ENCODE measurements at regions not wholly inside any gene's neighbourhood (a gene's known extent, or its start where the extent isn't known, plus 50 kb on each side); places are given as distances from the start of the nearest gene placed in this dataset.
"Not testable (repeated sequence)": the region's sequence is repeated elsewhere in the genome, so short reads cannot be mapped to it uniquely, and the experiment has no call there.

DNA sequence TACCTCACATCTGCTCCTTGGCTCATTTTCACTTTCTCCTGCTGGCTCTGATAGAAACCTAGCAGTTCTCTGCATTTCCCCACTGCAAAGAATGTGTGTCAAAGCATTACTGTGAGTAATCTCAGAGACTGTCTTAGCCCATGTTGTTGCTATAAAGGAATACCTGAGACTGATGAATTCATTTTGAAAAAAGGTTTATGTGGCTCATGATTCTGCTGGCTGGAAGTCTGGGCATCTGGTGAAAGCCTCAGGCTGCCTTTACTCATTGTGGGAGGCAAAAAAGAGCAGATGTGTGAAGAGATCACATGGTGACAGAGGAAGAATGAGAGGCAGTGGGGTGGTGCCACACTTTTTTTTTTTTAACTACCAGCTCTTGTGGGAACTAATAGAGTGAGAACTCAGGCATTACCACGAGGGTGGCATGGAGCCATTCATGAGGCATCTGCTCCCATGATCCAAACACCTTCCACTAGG lies 191.6 kb upstream of the CTNND2 start:
- Mint-ChIP-seq H3K4me1 (ENCODE audit: low read depth, unreplicated experiment) (peaks cover 3% of the 10 kb centered on the region), H3K4me3 (ENCODE audit: unreplicated experiment) (no peak overlapping the region), H3K9me3 (ENCODE audit: unreplicated experiment) (peaks cover 3% of the 10 kb centered on the region), H3K27me3 (ENCODE audit: unreplicated experiment) (peaks cover 2% of the 10 kb centered on the region), H3K27ac (ENCODE audit: unreplicated experiment) (no peak overlapping the region), H3K36me3 (ENCODE audit: unreplicated experiment) (no peaks in the 10 kb centered on the region)
- no peak for DNase-seq
- TF ChIP-seq, protein P1, sequence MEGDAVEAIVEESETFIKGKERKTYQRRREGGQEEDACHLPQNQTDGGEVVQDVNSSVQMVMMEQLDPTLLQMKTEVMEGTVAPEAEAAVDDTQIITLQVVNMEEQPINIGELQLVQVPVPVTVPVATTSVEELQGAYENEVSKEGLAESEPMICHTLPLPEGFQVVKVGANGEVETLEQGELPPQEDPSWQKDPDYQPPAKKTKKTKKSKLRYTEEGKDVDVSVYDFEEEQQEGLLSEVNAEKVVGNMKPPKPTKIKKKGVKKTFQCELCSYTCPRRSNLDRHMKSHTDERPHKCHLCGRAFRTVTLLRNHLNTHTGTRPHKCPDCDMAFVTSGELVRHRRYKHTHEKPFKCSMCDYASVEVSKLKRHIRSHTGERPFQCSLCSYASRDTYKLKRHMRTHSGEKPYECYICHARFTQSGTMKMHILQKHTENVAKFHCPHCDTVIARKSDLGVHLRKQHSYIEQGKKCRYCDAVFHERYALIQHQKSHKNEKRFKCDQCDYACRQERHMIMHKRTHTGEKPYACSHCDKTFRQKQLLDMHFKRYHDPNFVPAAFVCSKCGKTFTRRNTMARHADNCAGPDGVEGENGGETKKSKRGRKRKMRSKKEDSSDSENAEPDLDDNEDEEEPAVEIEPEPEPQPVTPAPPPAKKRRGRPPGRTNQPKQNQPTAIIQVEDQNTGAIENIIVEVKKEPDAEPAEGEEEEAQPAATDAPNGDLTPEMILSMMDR (IDR thresholded peaks at IDR 0.05; ENCODE audit: partially characterized antibody, unreplicated experiment) = no peak

DNA sequence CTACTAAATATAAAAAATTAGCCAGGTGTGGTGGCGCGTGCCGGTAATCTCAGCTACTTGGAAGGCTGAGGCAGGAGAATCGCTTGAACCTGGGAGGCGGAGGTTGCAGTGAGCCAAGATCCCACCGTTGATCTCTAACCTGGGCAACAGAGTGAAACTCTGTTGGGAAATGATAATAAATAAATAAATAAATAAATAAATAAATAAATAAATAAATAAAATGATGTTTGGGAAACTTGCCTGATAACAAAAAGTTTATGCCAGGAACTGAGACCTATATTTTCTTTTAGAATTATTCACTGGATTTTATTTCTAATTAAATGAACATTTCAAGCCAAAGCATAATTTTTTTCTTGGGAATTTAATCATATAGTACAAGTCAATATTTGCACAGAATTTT lies 189.3 kb upstream of the CTNND2 start:
- H3K27me3 Mint-ChIP-seq (ENCODE audit: unreplicated experiment) = no peaks in the 10 kb centered on the region
- no peak for DNase-seq
- no peaks in the 10 kb centered on the region for H3K36me3 Mint-ChIP-seq (ENCODE audit: unreplicated experiment)
- peaks cover 3% of the 10 kb centered on the region for H3K9me3 Mint-ChIP-seq (ENCODE audit: unreplicated experiment)
- H3K27ac Mint-ChIP-seq (ENCODE audit: unreplicated experiment) = no peak overlapping the region
- H3K4me3 Mint-ChIP-seq (ENCODE audit: unreplicated experiment) = no peak overlapping the region
- H3K4me1 Mint-ChIP-seq (ENCODE audit: low read depth, unreplicated experiment) = peaks cover 3% of the 10 kb centered on the region
- TF ChIP-seq, protein P1 (IDR thresholded peaks at IDR 0.05; ENCODE audit: partially characterized antibody, unreplicated experiment) = no peak

DNA sequence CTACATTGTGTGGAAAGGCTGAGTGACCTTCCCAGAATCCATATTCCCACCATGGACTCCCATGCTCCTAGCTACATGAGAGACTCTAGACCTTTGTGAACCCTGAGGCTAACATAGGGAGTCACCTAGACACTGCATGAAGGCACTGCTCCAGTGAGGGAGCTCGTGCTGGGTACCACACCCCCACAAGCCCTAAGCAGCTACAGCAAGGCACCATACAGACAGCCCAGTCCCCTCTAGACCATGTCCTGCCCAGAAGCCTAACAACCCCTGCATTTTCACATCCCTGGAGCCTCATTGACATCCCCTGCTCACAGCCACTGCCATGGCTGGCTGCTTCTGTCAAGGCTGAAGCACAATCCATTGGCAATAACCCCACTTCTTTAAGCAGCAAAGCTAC lies 176.5 kb upstream of the CTNND2 start:
- H3K9me3 Mint-ChIP-seq (ENCODE audit: unreplicated experiment) = peaks cover 3% of the 10 kb centered on the region
- peaks cover 2% of the 10 kb centered on the region for H3K27me3 Mint-ChIP-seq (ENCODE audit: unreplicated experiment)
- no peak for DNase-seq
- no peak overlapping the region for H3K4me3 Mint-ChIP-seq (ENCODE audit: unreplicated experiment)
- TF ChIP-seq, protein P1 (IDR thresholded peaks at IDR 0.05; ENCODE audit: partially characterized antibody, unreplicated experiment) = no peak
- H3K36me3 Mint-ChIP-seq (ENCODE audit: unreplicated experiment) = peaks cover 5% of the 10 kb centered on the region
- no peaks in the 10 kb centered on the region for H3K4me1 Mint-ChIP-seq (ENCODE audit: low read depth, unreplicated experiment)
- no peak overlapping the region for H3K27ac Mint-ChIP-seq (ENCODE audit: unreplicated experiment)

DNA sequence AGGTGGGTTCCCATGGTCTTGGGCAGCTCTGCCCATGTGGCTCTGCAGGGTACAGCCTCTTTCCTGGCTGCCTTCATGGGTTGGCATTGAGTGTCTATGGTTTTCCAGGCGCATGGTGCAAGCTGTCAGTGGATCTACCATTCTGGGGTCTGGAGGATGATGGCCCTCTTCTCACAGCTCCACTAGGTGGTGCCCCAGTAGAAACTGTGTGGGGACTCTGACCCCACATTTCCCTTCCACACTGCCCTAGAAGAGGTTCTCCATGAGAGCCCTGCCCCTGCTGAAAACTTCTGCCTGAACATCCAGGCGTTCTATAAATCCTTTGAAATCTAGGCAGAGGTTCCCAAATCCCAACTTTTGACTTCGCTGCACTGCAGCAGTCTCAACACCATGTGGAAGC lies 174.0 kb upstream of the CTNND2 start:
- not testable (repeated sequence) for H3K27me3 Mint-ChIP-seq (ENCODE audit: unreplicated experiment); H3K27ac Mint-ChIP-seq (ENCODE audit: unreplicated experiment); H3K36me3 Mint-ChIP-seq (ENCODE audit: unreplicated experiment); DNase-seq; H3K4me1 Mint-ChIP-seq (ENCODE audit: low read depth, unreplicated experiment); H3K4me3 Mint-ChIP-seq (ENCODE audit: unreplicated experiment); H3K9me3 Mint-ChIP-seq (ENCODE audit: unreplicated experiment)

DNA sequence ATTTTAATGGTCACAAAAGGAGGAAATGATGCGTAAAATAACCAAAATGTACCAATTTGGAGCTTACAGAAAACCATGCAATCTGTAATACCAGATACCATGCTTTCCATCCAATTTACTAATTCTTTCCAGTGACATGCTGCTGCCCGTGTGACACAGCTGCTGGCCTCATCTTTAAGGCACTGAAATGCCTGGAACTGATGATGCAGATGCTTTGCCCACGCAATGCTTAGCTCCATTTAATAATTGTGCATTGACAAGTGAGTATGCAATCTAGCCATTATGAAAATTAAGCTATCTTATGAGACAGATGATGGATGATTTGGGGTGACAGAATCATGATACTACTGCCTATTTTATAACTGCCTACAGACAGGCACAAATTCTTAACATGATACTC lies 169.2 kb upstream of the CTNND2 start:
- Mint-ChIP-seq H3K4me3 (ENCODE audit: unreplicated experiment) (no peak overlapping the region), H3K9me3 (ENCODE audit: unreplicated experiment) (no peaks in the 10 kb centered on the region), H3K27ac (ENCODE audit: unreplicated experiment) (no peak overlapping the region), H3K36me3 (ENCODE audit: unreplicated experiment) (no peaks in the 10 kb centered on the region), H3K4me1 (ENCODE audit: low read depth, unreplicated experiment) (no peaks in the 10 kb centered on the region), H3K27me3 (ENCODE audit: unreplicated experiment) (no peaks in the 10 kb centered on the region)
- TF ChIP-seq, protein P1 (IDR thresholded peaks at IDR 0.05; ENCODE audit: partially characterized antibody, unreplicated experiment) = no peak
- DNase-seq = no peak

DNA sequence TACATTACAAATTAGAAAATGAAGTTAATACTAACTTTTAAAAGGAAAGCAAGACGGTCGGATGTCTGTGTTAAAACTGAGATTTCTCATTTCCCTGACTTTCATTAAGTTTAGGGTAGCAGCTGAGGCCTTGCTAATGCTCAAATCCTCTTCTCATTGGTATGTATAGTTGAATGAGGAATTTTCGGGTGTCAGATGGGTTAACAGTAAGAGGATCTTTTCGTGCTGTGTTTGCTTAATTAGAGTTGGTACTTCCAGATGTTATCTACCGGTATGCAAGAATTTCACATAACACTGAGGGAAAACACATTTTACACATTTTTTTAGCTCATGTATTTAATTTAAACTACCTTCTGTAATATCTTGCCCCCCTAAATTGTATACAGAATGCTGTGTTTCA lies 168.2 kb upstream of the CTNND2 start:
- Mint-ChIP-seq H3K4me3 (ENCODE audit: unreplicated experiment) (no peak overlapping the region), H3K27me3 (ENCODE audit: unreplicated experiment) (no peaks in the 10 kb centered on the region), H3K4me1 (ENCODE audit: low read depth, unreplicated experiment) (no peaks in the 10 kb centered on the region), H3K27ac (ENCODE audit: unreplicated experiment) (no peak overlapping the region), H3K9me3 (ENCODE audit: unreplicated experiment) (no peaks in the 10 kb centered on the region), H3K36me3 (ENCODE audit: unreplicated experiment) (no peaks in the 10 kb centered on the region)
- DNase-seq = no peak
- TF ChIP-seq, protein P1 (IDR thresholded peaks at IDR 0.05; ENCODE audit: partially characterized antibody, unreplicated experiment) = no peak
